RWPE2 (cell line): ENCODE measurements at regions not wholly inside any gene's neighbourhood (a gene's known extent, or its start where the extent isn't known, plus 50 kb on each side); places are given as distances from the start of the nearest gene placed in this dataset.

Experiments
- ATAC-seq: fragments of 200-7000 bp; cut with Tn5 transposase; 3 replicates; pipeline ENCODE4 v1.9.1; 2021; ENCODE audit warnings: low read depth
- DNase-seq: peaks from one replicate; pipeline ENCODE4 v3.0.0-alpha.2; 2020; ENCODE audit warnings: low spot score
- H3K27ac ChIP-seq: fragments of 450-650 bp; 2 replicates; pipeline ENCODE4 v1.5.1; 2017; ENCODE audit warnings: mild to moderate bottlenecking; ENCODE audit not compliant: poor library complexity, severe bottlenecking
- H3K27me3 ChIP-seq: fragments of 250-450 bp; sonication (Bioruptor Pico); 2 replicates; pipeline ENCODE4 v1.5.1; 2021; ENCODE audit warnings: mild to moderate bottlenecking, moderate library complexity; ENCODE audit not compliant: insufficient read depth, poor library complexity, severe bottlenecking
- H3K36me3 ChIP-seq: fragments of 250-450 bp; sonication (Bioruptor Pico); 2 replicates; pipeline ENCODE4 v1.5.1; 2020; ENCODE audit warnings: low read depth, mild to moderate bottlenecking, moderate library complexity
- H3K4me1 ChIP-seq: fragments of 250-450 bp; sonication (Bioruptor Pico); 2 replicates; pipeline ENCODE4 v1.5.1; 2021; ENCODE audit warnings: mild to moderate bottlenecking, moderate library complexity; ENCODE audit not compliant: insufficient read depth, poor library complexity, severe bottlenecking
- H3K4me3 ChIP-seq: fragments of 250-450 bp; sonication (Bioruptor Pico); 2 replicates; pipeline ENCODE4 v1.5.1; 2021; ENCODE audit warnings: mild to moderate bottlenecking, moderate library complexity; ENCODE audit not compliant: severe bottlenecking
- H3K9me3 ChIP-seq: fragments of 250-450 bp; sonication (Bioruptor Pico); 2 replicates; pipeline ENCODE4 v1.5.1; 2021; ENCODE audit warnings: mild to moderate bottlenecking, moderate library complexity; ENCODE audit not compliant: severe bottlenecking
- TF ChIP-seq, protein P1 (sequence below): fragments of 450-650 bp; IDR thresholded peaks from one replicate; pipeline ENCODE4 v1.5.1; 2017; ENCODE audit warnings: mild to moderate bottlenecking, moderate library complexity; ENCODE audit not compliant: poor library complexity, severe bottlenecking

DNA sequence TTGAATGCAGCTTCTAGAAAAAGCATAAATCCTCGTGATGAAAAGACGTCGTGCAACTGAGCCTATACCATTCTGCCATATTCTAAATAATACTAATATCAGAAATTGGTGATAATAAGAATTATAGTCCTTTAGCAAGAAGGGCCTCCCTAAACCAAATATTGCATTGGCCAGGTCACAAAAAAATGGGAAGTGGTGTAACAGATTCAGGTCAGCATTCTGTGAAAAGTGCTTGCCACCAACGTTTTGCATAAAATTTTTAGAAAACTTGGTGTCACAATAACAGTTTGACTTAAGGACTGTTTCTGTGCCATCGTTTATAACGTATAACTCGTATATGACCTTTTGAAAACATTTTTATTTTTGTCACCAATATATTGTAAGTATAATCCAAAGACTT lies 603.6 kb downstream of the CPS1 start:
- TF ChIP-seq, protein P1, sequence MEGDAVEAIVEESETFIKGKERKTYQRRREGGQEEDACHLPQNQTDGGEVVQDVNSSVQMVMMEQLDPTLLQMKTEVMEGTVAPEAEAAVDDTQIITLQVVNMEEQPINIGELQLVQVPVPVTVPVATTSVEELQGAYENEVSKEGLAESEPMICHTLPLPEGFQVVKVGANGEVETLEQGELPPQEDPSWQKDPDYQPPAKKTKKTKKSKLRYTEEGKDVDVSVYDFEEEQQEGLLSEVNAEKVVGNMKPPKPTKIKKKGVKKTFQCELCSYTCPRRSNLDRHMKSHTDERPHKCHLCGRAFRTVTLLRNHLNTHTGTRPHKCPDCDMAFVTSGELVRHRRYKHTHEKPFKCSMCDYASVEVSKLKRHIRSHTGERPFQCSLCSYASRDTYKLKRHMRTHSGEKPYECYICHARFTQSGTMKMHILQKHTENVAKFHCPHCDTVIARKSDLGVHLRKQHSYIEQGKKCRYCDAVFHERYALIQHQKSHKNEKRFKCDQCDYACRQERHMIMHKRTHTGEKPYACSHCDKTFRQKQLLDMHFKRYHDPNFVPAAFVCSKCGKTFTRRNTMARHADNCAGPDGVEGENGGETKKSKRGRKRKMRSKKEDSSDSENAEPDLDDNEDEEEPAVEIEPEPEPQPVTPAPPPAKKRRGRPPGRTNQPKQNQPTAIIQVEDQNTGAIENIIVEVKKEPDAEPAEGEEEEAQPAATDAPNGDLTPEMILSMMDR, result no peak
- no peak for ATAC-seq
- no peaks in the 10 kb centered on the region for H3K36me3 ChIP-seq
- H3K27ac ChIP-seq, result no peak overlapping the region
- H3K4me1 ChIP-seq, result no peaks in the 10 kb centered on the region
- no peaks in the 10 kb centered on the region for H3K9me3 ChIP-seq
- no peak overlapping the region for H3K4me3 ChIP-seq
- H3K27me3 ChIP-seq, result peaks cover 6% of the 10 kb centered on the region
- DNase-seq, result no peak

DNA sequence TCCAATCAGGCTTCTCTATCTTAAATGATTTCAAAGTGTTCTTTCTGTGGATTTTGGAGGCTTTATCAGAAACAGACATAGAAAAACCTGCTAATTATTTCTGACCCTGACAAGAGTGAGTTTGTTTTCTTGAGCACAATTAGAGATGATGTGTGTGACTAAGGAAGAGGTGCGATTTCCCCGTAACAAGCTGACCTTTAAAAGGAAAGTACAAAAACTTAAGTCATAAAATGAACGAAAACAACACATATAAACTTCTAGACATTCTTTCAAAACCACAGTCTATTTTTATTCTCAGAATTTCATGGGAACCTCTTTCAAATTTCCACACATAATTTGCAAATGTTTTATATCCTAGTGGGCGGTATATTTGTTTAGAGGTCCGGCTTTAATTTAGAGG lies 604.8 kb downstream of the CPS1 start:
- Histone ChIP-seq H3K27me3 (peaks cover 6% of the 10 kb centered on the region), H3K27ac (no peak overlapping the region), H3K9me3 (no peaks in the 10 kb centered on the region), H3K36me3 (no peaks in the 10 kb centered on the region), H3K4me1 (no peaks in the 10 kb centered on the region), H3K4me3 (no peak overlapping the region)
- DNase-seq, result no peak
- no peak for ATAC-seq
- TF ChIP-seq, protein P1, result no peak

DNA sequence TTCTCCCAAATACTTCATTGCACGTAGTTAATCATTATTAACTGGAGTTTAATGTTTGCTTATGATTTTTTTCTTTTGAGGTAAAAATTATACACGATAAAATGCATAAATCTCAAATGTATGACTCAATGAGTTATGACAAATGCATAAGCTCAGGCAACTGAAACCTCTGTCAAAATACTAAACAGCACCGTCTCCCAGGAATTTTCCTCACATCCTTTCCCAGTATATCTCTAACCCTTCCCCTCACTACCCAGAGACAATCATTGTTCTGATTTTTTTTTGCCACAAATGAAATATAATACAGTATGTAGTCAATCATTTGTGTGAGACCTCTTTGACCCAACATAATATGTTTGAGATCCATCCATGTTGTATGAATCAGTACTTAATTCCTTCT lies 606.5 kb downstream of the CPS1 start:
- H3K4me3 ChIP-seq, result no peak overlapping the region
- TF ChIP-seq, protein P1, result no peak
- H3K27me3 ChIP-seq, result peaks cover 6% of the 10 kb centered on the region
- no peaks in the 10 kb centered on the region for H3K9me3 ChIP-seq
- no peaks in the 10 kb centered on the region for H3K4me1 ChIP-seq
- H3K36me3 ChIP-seq, result no peaks in the 10 kb centered on the region
- H3K27ac ChIP-seq, result no peak overlapping the region
- ATAC-seq (no peak), DNase-seq (no peak)

DNA sequence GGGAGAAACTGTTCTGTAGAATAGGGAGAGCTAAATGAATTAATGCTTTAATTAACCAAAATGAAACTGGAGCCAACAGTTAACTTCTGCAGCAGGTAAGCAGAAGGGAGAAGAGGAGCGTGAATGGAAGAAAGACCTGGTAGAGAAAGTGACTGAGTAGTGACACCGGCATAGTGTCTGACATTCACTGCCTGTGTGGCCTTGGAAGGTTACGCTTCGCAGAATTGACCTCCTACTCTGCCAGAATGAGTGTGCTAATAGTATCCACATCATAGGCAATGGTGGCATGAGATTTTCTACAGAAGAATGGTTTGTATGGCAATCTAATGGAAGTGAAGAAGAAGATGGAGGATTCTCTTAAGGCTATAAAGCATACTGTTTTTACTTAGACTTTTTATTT lies 614.4 kb downstream of the CPS1 start:
- H3K36me3 ChIP-seq, result no peaks in the 10 kb centered on the region
- no peaks in the 10 kb centered on the region for H3K9me3 ChIP-seq
- DNase-seq, result no peak
- no peak overlapping the region for H3K4me3 ChIP-seq
- H3K4me1 ChIP-seq, result no peaks in the 10 kb centered on the region
- TF ChIP-seq, protein P1, result no peak
- H3K27me3 ChIP-seq, result no peaks in the 10 kb centered on the region
- no peak for ATAC-seq
- no peak overlapping the region for H3K27ac ChIP-seq

DNA sequence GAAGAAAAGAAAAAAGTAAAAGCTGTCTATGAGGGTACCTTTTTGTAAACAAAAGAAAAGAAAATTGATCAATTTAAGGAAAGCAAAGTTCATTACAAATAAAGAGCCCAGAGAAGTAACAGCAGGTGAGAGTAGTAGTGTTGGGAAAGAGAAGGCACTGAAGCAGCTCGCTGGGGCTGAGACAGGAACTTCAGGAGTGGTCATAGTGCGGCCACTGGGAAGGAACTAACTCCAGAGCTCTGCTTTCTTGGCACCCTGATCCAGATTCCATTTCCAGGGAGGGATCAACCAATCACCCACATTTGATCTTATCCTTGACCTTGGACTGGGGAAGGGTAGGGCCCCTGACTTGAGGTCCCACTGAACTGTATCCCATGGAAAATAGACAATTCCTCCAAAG lies 617.6 kb downstream of the CPS1 start:
- Histone ChIP-seq H3K4me3 (no peak overlapping the region), H3K36me3 (no peaks in the 10 kb centered on the region), H3K27me3 (no peaks in the 10 kb centered on the region), H3K4me1 (no peaks in the 10 kb centered on the region), H3K27ac (no peak overlapping the region), H3K9me3 (no peaks in the 10 kb centered on the region)
- ATAC-seq (no peak), DNase-seq (no peak)
- TF ChIP-seq, protein P1, result no peak
